Urinary bladder (tissue), 3 donors: ENCODE measurements at regions not wholly inside any gene's neighbourhood (a gene's known extent, or its start where the extent isn't known, plus 50 kb on each side); places are given as distances from the start of the nearest gene placed in this dataset.

Experiments
- DNase-seq: peaks from one replicate; pipeline ENCODE4 v3.0.0-alpha.2; 2015; ENCODE audit errors: extremely low spot score
- H3K27ac ChIP-seq: one replicate; pipeline ENCODE4 v1.5.1; 2013; ENCODE audit warnings: low read depth, mild to moderate bottlenecking, moderate library complexity
- H3K36me3 ChIP-seq: one replicate; pipeline ENCODE4 v1.6.1; 2013; ENCODE audit warnings: mild to moderate bottlenecking, moderate library complexity; ENCODE audit not compliant: insufficient read depth
- H3K4me1 ChIP-seq: one replicate; pipeline ENCODE4 v1.6.1; 2013; ENCODE audit warnings: mild to moderate bottlenecking, moderate library complexity; ENCODE audit not compliant: insufficient read depth
- H3K4me3 ChIP-seq: one replicate; pipeline ENCODE4 v1.5.1; 2013; ENCODE audit warnings: low read depth, low read length
- WGBS: extraction: QIAGEN DNeasy Blood & Tissue Kit; methylation state at CpG from one replicate; pipeline ENCODE4 v1.1.7; 2013; 5-methylcytosine and 5-hydroxymethylcytosine counted together
- donor health status: healthy with polysubstance abuse.
- donor health status: healthy.

DNA sequence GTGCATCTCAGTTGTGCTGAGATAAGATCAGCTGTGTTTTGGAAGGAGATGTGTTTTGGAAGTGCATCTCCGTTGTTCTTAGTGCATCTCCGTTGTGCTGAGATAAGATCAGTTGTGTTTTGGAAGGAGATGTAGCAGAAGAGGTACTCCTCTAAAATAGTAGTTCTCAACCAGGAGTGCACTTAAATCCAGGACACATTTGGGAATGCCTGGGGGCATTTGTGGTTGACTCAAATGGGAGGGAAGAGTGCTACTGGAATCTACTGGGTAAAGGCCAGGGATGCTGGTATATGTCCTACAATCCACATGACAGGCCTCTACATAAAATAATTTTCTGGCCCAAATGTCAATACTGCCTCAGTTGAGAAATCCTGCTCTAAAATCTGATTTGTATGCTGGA is 70.8 kb upstream of the CHRDL1 start:
- Histone ChIP-seq H3K27ac (no peak overlapping the region), H3K4me1 (no peaks in the 10 kb centered on the region), H3K36me3 (no peaks in the 10 kb centered on the region), H3K4me3 (no peak overlapping the region)
- no peak for DNase-seq
- 43% methylated on average over 2 of the region's 2 CpGs for WGBS

DNA sequence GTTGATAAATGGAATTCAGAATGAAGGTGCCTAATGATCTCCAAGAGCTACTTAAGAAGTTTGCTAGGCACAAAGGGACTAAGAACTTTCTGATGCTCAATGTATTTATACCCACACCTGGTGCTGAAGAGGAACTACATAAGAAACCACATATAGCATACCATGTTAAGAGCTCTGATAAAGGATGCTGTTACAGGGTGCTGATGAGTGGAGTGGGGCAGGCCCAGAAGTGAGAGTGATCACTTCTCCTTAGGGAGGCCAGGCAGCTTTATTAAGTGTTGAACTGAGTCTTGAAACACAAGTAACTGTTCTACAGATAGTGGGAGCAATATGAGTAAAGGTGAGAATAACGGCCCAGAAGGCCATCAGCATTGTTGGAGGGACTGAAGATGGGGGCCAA is 68.3 kb upstream of the CHRDL1 start:
- H3K4me3 ChIP-seq: no peak overlapping the region

GRCh38 chrX:110858565-110858964 is 62.9 kb upstream of the CHRDL1 start:
- Histone ChIP-seq H3K27ac (no peak overlapping the region), H3K4me3 (no peak overlapping the region), H3K4me1 (no peaks in the 10 kb centered on the region), H3K36me3 (no peaks in the 10 kb centered on the region)
- 79% methylated on average over 2 of the region's 2 CpGs for WGBS
- no peak for DNase-seq

More for the DNA sequence above, 68.3 kb upstream of the CHRDL1 start:
- no peak for DNase-seq
- WGBS: 80% methylated on average over 1 of the region's 1 CpG
- Histone ChIP-seq H3K27ac (no peak overlapping the region), H3K36me3 (no peaks in the 10 kb centered on the region), H3K4me1 (no peaks in the 10 kb centered on the region)

GRCh38 chrX:110853610-110854009 is 58.0 kb upstream of the CHRDL1 start:
- no peaks in the 10 kb centered on the region for H3K36me3 ChIP-seq
- no peaks in the 10 kb centered on the region for H3K4me1 ChIP-seq
- 31% methylated on average over 7 of the region's 7 CpGs for WGBS
- no peak for DNase-seq
- H3K4me3 ChIP-seq: no peak overlapping the region
- no peak overlapping the region for H3K27ac ChIP-seq

DNA sequence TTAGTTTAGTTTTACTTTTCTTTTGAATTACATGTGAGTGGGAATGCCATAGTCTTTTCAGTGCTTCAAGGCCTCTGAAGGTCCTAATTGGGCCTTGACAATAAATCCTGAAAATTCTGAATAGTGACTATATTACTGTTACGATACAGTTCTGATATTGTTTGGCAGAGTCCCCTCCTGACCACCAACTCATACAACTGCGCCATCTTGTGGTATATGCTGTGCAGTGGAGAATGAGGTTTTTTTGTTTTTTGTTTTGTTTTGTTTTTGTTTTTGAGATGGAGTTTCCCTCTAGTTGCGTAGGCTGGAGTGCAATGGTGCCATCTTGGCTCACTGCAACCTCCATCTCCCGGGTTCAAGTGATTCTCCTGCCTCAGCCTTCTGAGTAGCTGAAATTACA is 56.6 kb upstream of the CHRDL1 start:
- no peak for DNase-seq
- no peaks in the 10 kb centered on the region for H3K36me3 ChIP-seq
- H3K27ac ChIP-seq: no peak overlapping the region
- H3K4me3 ChIP-seq: no peak overlapping the region
- H3K4me1 ChIP-seq: no peaks in the 10 kb centered on the region
- 61% methylated on average over 4 of the region's 4 CpGs for WGBS

GRCh38 chrX:110851780-110852179 is 56.2 kb upstream of the CHRDL1 start:
- DNase-seq: no peak
- Histone ChIP-seq H3K4me3 (no peak overlapping the region), H3K36me3 (no peaks in the 10 kb centered on the region), H3K27ac (no peak overlapping the region), H3K4me1 (no peaks in the 10 kb centered on the region)
- WGBS: 71% methylated on average over 4 of the region's 4 CpGs

- no peak overlapping the region for H3K4me3 ChIP-seq
- 6% methylated on average over 5 of the region's 5 CpGs for WGBS
- no peak for DNase-seq
- no peak overlapping the region for H3K27ac ChIP-seq
- no peaks in the 10 kb centered on the region for H3K4me1 ChIP-seq
- H3K36me3 ChIP-seq: no peaks in the 10 kb centered on the region
Observed at GRCh38 chrX:110847334-110847733, 51.7 kb upstream of the CHRDL1 start.

DNA sequence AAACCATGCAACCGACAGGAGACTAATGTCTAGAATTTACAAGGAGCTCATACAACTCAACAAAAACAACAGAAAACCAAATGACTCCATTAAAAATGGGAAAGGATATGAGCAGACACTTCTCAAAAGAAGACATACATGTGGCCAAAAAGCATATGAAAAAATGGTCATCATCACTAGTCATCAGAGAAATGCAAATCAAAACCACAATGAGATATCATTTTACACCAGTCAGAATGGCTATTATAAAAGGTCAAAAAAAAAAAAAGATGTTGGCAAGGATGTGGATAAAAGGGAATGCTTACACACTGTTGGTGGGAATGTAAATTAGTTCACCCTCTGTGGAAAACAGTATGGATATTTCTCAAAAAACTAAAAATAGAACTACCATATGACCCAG is 50.5 kb upstream of the CHRDL1 start:
- DNase-seq: no peak
- Histone ChIP-seq H3K36me3 (no peaks in the 10 kb centered on the region), H3K4me1 (no peaks in the 10 kb centered on the region), H3K4me3 (no peak overlapping the region), H3K27ac (no peak overlapping the region)
- WGBS: 54% methylated on average over 1 of the region's 1 CpG
